Liver (tissue), 3 donors: ENCODE measurements at regions not wholly inside any gene's neighbourhood (a gene's known extent, or its start where the extent isn't known, plus 50 kb on each side); places are given as distances from the start of the nearest gene placed in this dataset.

Source experiments
- CTCF ChIP-seq: fragments of 150-350 bp; IDR thresholded peaks from 2 replicates; pipeline ENCODE4 v1.5.1; 2017; ENCODE audit warnings: improper control_type of control experiment, low read depth, low read length; ENCODE audit not compliant: missing input control
- EGR1 ChIP-seq, 2 donors: IDR thresholded peaks; 2 replicates each; pipeline ENCODE4 v1.6.1; 2016 to 2018; ENCODE audit warnings: antibody characterized with exemption in 2 of 2, low read depth in 2 of 2
- HNF4G ChIP-seq: IDR thresholded peaks from 2 replicates; pipeline ENCODE4 v1.6.1; 2016; ENCODE audit warnings: antibody characterized with exemption
- RAD21 ChIP-seq, 2 donors: IDR thresholded peaks; 2 replicates each; pipeline ENCODE4 v1.6.1; 2016; ENCODE audit warnings: antibody characterized with exemption in 2 of 2, mild to moderate bottlenecking in 2 of 2
- REST ChIP-seq: IDR thresholded peaks from 2 replicates; pipeline ENCODE4 v1.6.1; 2016; ENCODE audit warnings: antibody characterized with exemption, mild to moderate bottlenecking
- TAF1 ChIP-seq: conservative IDR thresholded peaks from 2 replicates; pipeline ENCODE4 v1.6.1; 2016; ENCODE audit warnings: antibody characterized with exemption, mild to moderate bottlenecking
- donor health status: healthy.
- donor health status: healthy.

GRCh38 chr13:106986687-106987426 is 418.9 kb upstream of the ARGLU1 start:
- no peak for TF ChIP-seq TAF1
- TF ChIP-seq EGR1 (IDR thresholded peaks at IDR 0.05; ENCODE audit: low read depth in 2 of 2): peak in 1 of 2 donors; percentile 25
- no peak for TF ChIP-seq CTCF
- TF ChIP-seq RAD21 (IDR thresholded peaks at IDR 0.05): peak in 1 of 2 donors; percentile 27
- TF ChIP-seq HNF4G: peak; percentile 70
- no peak for TF ChIP-seq REST
